ENCODE measurements at regions not wholly inside any gene's neighbourhood (a gene's known extent, or its start where the extent isn't known, plus 50 kb on each side); places are given as distances from the start of the nearest gene placed in this dataset.

DNA sequence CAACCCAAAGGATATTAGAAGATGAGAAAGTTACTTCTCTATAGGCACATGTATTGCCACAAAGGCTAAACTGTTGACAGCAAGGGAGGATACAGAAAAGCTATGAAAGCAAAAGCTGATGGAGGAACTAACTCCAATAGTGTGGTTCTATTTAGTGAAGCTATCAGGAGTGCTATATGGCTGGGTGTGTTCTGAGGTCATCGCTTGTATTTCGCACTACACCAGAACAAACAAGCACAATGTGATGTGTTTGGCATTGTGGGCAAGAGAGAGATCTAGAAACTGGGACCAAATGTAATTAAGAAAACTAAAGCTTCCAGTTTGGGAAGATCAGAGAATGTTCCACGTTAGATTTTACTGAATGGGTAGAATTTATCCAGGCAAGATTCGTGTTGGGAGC, 220.4 kb upstream of the UMPS start:
- POLR2A ChIA-PET: no interaction called here
- CTCF ChIA-PET: no interaction called here

DNA sequence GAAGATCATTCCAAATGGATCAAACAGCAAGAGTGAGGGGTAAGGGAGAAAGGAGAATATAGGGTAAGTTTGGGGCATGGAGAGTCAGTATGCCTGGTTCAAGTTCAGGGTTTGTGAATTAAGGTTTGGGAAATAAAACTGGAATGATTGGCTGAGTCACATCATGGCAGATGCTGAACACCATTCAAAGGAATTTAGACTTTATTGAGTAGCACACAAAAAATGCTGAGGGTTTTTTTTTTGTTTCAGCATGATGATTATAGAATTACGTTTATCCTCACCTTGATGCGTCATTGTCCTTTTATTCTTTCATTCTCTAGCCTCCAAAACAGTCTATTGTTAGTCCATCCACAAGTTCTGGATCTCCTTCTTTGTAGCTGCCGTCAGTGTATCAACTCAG, 220.0 kb upstream of the UMPS start:
- ChIA-PET POLR2A (no interaction called here), CTCF (no interaction called here)

- ChIA-PET POLR2A (no interaction called here), CTCF (no interaction called here)
These were observed 217.2 kb upstream of the UMPS start for GRCh38 chr3:124512881-124513609.

GRCh38 chr3:124513610-124513997, 216.6 kb upstream of the UMPS start:
- ChIA-PET CTCF (no interaction called here), POLR2A (no interaction called here)

DNA sequence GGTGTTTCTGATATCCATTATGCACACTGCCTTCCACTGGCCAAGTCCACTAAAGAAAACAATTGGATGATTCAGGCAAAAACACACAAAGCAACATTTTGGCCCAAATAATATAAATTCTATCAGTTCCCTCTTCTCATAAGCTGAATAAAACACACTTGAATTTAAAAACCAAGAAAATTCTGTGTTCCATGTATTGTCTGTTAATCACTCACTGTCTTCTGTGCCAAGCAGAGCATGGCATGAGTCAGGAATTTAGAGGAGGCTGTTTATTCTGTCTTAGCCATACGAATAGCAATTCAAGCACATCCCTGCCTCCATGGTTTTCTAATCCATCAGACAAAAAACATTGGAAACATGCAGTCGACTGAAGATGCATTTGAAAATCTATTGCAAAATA, 215.6 kb upstream of the UMPS start:
- CTCF ChIA-PET: no interaction called here
- POLR2A ChIA-PET: no interaction called here

- POLR2A ChIA-PET: no interaction called here
- CTCF ChIA-PET: interaction anchor here (0.7 kb wide), 1 partner anchor 1641 kb away, joined by 4 read pairs; no protein-coding TSS in a partner anchor
These were observed 213.9 kb upstream of the UMPS start for GRCh38 chr3:124516333-124516732.

DNA sequence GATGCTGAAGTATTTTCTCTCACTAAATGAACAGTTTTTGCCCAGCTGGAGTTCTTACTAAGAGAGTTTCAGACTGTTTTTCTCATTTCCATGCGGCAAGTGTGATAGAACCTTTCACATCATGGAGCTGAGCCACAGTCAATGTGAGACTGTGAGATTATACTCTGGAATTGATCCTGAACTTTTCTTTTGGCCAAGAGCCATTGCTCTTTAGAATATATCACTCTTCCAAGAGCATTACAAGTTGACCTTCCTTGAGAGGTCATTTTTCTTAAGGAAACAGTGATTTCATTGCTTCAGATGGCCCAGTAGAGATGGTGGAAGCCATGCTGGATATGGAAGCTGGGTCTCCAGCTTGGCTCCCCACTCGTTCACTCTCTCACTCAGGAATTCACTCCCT, 212.9 kb upstream of the UMPS start:
- ChIA-PET POLR2A (interaction anchor here (0.5 kb wide), 1 partner anchor 823 kb away, joined by 4 read pairs; no protein-coding TSS in a partner anchor), CTCF (no interaction called here)

- POLR2A ChIA-PET: no interaction called here
- CTCF ChIA-PET: no interaction called here
These were observed 211.9 kb upstream of the UMPS start for GRCh38 chr3:124518350-124518749.

- CTCF ChIA-PET: no interaction called here
- POLR2A ChIA-PET: no interaction called here
These were observed 210.6 kb upstream of the UMPS start for GRCh38 chr3:124519591-124520194.

GRCh38 chr3:124520970-124521369, 209.3 kb upstream of the UMPS start:
- CTCF ChIA-PET: no interaction called here
- POLR2A ChIA-PET: no interaction called here

DNA sequence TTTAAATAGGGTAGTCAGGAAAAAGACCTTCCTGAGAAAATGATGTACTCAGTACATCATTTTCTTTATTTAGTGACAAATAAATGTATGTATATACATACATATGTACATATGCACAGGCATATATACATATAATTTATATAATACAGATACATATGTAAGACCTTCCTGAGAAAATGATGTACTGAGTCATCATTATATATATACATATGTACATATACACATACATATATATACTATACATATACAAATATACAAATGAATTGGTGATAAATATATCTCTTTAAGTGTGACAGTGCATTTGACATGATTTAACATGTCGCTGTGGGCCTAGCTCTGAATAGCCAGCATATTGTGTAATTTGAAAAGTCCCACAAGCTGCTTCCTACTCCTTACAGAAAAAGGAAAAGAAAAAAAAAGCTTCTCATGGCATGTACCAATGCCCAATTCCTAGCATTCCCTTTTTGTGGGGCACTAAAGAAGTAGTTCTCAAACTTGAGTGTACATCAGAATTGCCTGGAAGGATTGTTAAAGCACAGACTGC, 208.1 kb upstream of the UMPS start:
- CTCF ChIA-PET: no interaction called here

GRCh38 chr3:124526601-124527000, 203.7 kb upstream of the UMPS start:
- CTCF ChIA-PET: no interaction called here
- POLR2A ChIA-PET: no interaction called here

More for the DNA sequence above, 208.1 kb upstream of the UMPS start:
- POLR2A ChIA-PET: no interaction called here

GRCh38 chr3:124529826-124530571, 200.3 kb upstream of the UMPS start:
- POLR2A ChIA-PET: no interaction called here
- CTCF ChIA-PET: interaction anchor here (0.5 kb wide), 1 partner anchor 157 kb away, joined by 3 read pairs; no protein-coding TSS in a partner anchor

- CTCF ChIA-PET: no interaction called here
- POLR2A ChIA-PET: no interaction called here
These were observed 199.3 kb upstream of the UMPS start for GRCh38 chr3:124530916-124531315.

GRCh38 chr3:124532071-124532470, 198.2 kb upstream of the UMPS start:
- CTCF ChIA-PET: interaction anchor here (0.6 kb wide), 1 partner anchor 343 kb away, joined by 3 read pairs; no protein-coding TSS in a partner anchor
- POLR2A ChIA-PET: no interaction called here

- POLR2A ChIA-PET: no interaction called here
- CTCF ChIA-PET: no interaction called here
These were observed 194.9 kb upstream of the UMPS start for GRCh38 chr3:124535306-124535705.

- CTCF ChIA-PET: interaction anchor here (1.2 kb wide), 1 partner anchor 16 kb away, joined by 3 read pairs; no protein-coding TSS in a partner anchor
- POLR2A ChIA-PET: no interaction called here
These were observed 189.6 kb upstream of the UMPS start for GRCh38 chr3:124540550-124541211.

GRCh38 chr3:124542214-124542869, 187.9 kb upstream of the UMPS start:
- CTCF ChIA-PET: interaction anchor here (1.2 to 1.5 kb wide), 2 partner anchors 14 to 17 kb away, joined by 3 to 4 read pairs; no protein-coding TSS in a partner anchor
- POLR2A ChIA-PET: no interaction called here

- CTCF ChIA-PET: no interaction called here
- POLR2A ChIA-PET: no interaction called here
These were observed 184.4 kb upstream of the UMPS start for GRCh38 chr3:124545891-124546290.

GRCh38 chr3:124552224-124552623, 178.0 kb upstream of the UMPS start:
- ChIA-PET CTCF (interaction anchor here (2.0 kb wide), 1 partner anchor 8 kb away, joined by 6 read pairs; no protein-coding TSS in a partner anchor), POLR2A (no interaction called here)

All from activated CD8-positive, alpha-beta memory T cell treated with anti-CD3 and anti-CD28 coated beads for 36 hours (primary cell).